ENCODE measurements at regions not wholly inside any gene's neighbourhood (a gene's known extent, or its start where the extent isn't known, plus 50 kb on each side); places are given as distances from the start of the nearest gene placed in this dataset.

- dilution Hi-C loops (cut with MboI; ENCODE audit: extremely low pct_ligation_motif_present, low sequenced_read_pairs) = no loop called here
- DNase-seq (ENCODE audit: low read depth, low spot score) (no peak), FAIRE-seq (no peak)
- H3K4me2 ChIP-seq (ENCODE audit: control insufficient read depth, extremely low read depth, insufficient read depth, low read depth, low read length) = no peak overlapping the region
- H3K4me1 ChIP-seq (ENCODE audit: control insufficient read depth, extremely low read depth, insufficient read depth, low read length) = no peaks in the 10 kb centered on the region
- H3K9me1 ChIP-seq (ENCODE audit: control insufficient read depth, extremely low read depth, insufficient read depth, low read length) = no peaks in the 10 kb centered on the region
- no peak overlapping the region for H3K9ac ChIP-seq (ENCODE audit: control insufficient read depth, extremely low read depth, insufficient read depth, low read length)
- no peaks in the 10 kb centered on the region for H3K36me3 ChIP-seq (ENCODE audit: control insufficient read depth in 2 of 2, extremely low read depth in 1 of 2, insufficient read depth in 2 of 2, low read length in 2 of 2)
- no peak overlapping the region for H2AFZ ChIP-seq (ENCODE audit: control insufficient read depth, low read length)
- no peaks in the 10 kb centered on the region for H3K79me2 ChIP-seq (ENCODE audit: control insufficient read depth, insufficient read depth, low read length)
- no peak overlapping the region for H3K27ac ChIP-seq (ENCODE audit: control insufficient read depth, insufficient read depth, low read length)
- no peak for TF ChIP-seq CTCF (optimal IDR thresholded peaks at IDR 0.05 in 1 of 3, IDR thresholded peaks at IDR 0.05 in 1 of 3, conservative IDR thresholded peaks at IDR 0.05 in 1 of 3; ENCODE audit: extremely low read depth in 1 of 3, insufficient read depth in 2 of 3, low read length in 3 of 3)
- no peak for TF ChIP-seq EZH2 (IDR thresholded peaks at IDR 0.05; ENCODE audit: low read length)
- H3K4me3 ChIP-seq (ENCODE audit: control insufficient read depth in 2 of 3, extremely low read depth in 1 of 3, insufficient read depth in 2 of 3, low read depth in 1 of 3, low read length in 3 of 3) = no peak overlapping the region
- H3K27me3 ChIP-seq (ENCODE audit: control insufficient read depth, extremely low read depth, insufficient read depth, low read length) = no peaks in the 10 kb centered on the region
- no peaks in the 10 kb centered on the region for H4K20me1 ChIP-seq (ENCODE audit: control insufficient read depth, extremely low read depth, insufficient read depth, low read length)
- no peaks in the 10 kb centered on the region for H3K9me3 ChIP-seq (ENCODE audit: control insufficient read depth, low read depth, low read length)
These were observed 376.1 kb downstream of the BRINP1 start for GRCh38 chr9:118992813-118993794.

- Histone ChIP-seq H3K4me2 (ENCODE audit: control insufficient read depth, extremely low read depth, insufficient read depth, low read depth, low read length) (no peak overlapping the region), H3K4me3 (ENCODE audit: control insufficient read depth in 2 of 3, extremely low read depth in 1 of 3, insufficient read depth in 2 of 3, low read depth in 1 of 3, low read length in 3 of 3) (no peak overlapping the region), H3K4me1 (ENCODE audit: control insufficient read depth, extremely low read depth, insufficient read depth, low read length) (no peaks in the 10 kb centered on the region), H3K9me3 (ENCODE audit: control insufficient read depth, low read depth, low read length) (no peaks in the 10 kb centered on the region), H2AFZ (ENCODE audit: control insufficient read depth, low read length) (no peak overlapping the region), H3K9me1 (ENCODE audit: control insufficient read depth, extremely low read depth, insufficient read depth, low read length) (no peaks in the 10 kb centered on the region), H3K79me2 (ENCODE audit: control insufficient read depth, insufficient read depth, low read length) (no peaks in the 10 kb centered on the region), H3K27me3 (ENCODE audit: control insufficient read depth, extremely low read depth, insufficient read depth, low read length) (no peaks in the 10 kb centered on the region), H4K20me1 (ENCODE audit: control insufficient read depth, extremely low read depth, insufficient read depth, low read length) (no peaks in the 10 kb centered on the region), H3K9ac (ENCODE audit: control insufficient read depth, extremely low read depth, insufficient read depth, low read length) (no peak overlapping the region), H3K36me3 (ENCODE audit: control insufficient read depth in 2 of 2, extremely low read depth in 1 of 2, insufficient read depth in 2 of 2, low read length in 2 of 2) (no peaks in the 10 kb centered on the region), H3K27ac (ENCODE audit: control insufficient read depth, insufficient read depth, low read length) (no peak overlapping the region)
- no peak for FAIRE-seq
- dilution Hi-C loops (cut with MboI; ENCODE audit: extremely low pct_ligation_motif_present, low sequenced_read_pairs) = no loop called here
- TF ChIP-seq EZH2 (IDR thresholded peaks at IDR 0.05; ENCODE audit: low read length) (no peak), CTCF (optimal IDR thresholded peaks at IDR 0.05 in 1 of 3, IDR thresholded peaks at IDR 0.05 in 1 of 3, conservative IDR thresholded peaks at IDR 0.05 in 1 of 3; ENCODE audit: extremely low read depth in 1 of 3, insufficient read depth in 2 of 3, low read length in 3 of 3) (no peak)
- no peak for DNase-seq (ENCODE audit: low read depth, low spot score)
These were observed 375.3 kb downstream of the BRINP1 start for GRCh38 chr9:118993965-118994364.
